WERI-Rb-1 (cell line): ENCODE measurements at regions not wholly inside any gene's neighbourhood (a gene's known extent, or its start where the extent isn't known, plus 50 kb on each side); places are given as distances from the start of the nearest gene placed in this dataset.

Experiments
- DNase-seq: peaks from one replicate; pipeline ENCODE4 v3.0.0-alpha.2; 2020
- H3K27ac ChIP-seq: fragments of 250-450 bp; sonication (Bioruptor Pico); 2 replicates; pipeline ENCODE4 v1.5.1; 2020; ENCODE audit warnings: mild to moderate bottlenecking, moderate library complexity
- H3K27me3 ChIP-seq: fragments of 250-450 bp; sonication (Bioruptor Pico); 2 replicates; pipeline ENCODE4 v1.5.1; 2021; ENCODE audit warnings: mild to moderate bottlenecking, low read depth, moderate library complexity; ENCODE audit not compliant: insufficient read depth, severe bottlenecking
- H3K36me3 ChIP-seq: fragments of 250-450 bp; sonication (Bioruptor Pico); 2 replicates; pipeline ENCODE4 v1.5.1; 2020; ENCODE audit warnings: mild to moderate bottlenecking, moderate library complexity
- H3K4me3 ChIP-seq: 2 replicates; pipeline ENCODE4 v1.5.1; 2011; ENCODE audit warnings: low read depth, mild to moderate bottlenecking, control low read depth, low read length
- H3K9me3 ChIP-seq: fragments of 250-450 bp; sonication (Bioruptor Pico); 2 replicates; pipeline ENCODE4 v1.5.1; 2021; ENCODE audit warnings: mild to moderate bottlenecking, moderate library complexity; ENCODE audit not compliant: severe bottlenecking
- CTCF ChIP-seq: IDR thresholded peaks from 2 replicates; pipeline ENCODE4 v1.5.1; 2011; ENCODE audit warnings: low read depth, mild to moderate bottlenecking, control low read depth, inconsistent platforms, low read length

GRCh38 chr1:2886631-2887030 is 85.1 kb upstream of the TTC34 start:
- no peaks in the 10 kb centered on the region for H3K27me3 ChIP-seq
- no peaks in the 10 kb centered on the region for H3K9me3 ChIP-seq
- H3K27ac ChIP-seq: no peak overlapping the region
- H3K36me3 ChIP-seq: no peaks in the 10 kb centered on the region
- no peak for TF ChIP-seq CTCF
- DNase-seq: no peak
- no peak overlapping the region for H3K4me3 ChIP-seq

GRCh38 chr1:2887941-2888855 is 86.7 kb upstream of the TTC34 start:
- no peaks in the 10 kb centered on the region for H3K27me3 ChIP-seq
- no peak overlapping the region for H3K4me3 ChIP-seq
- no peaks in the 10 kb centered on the region for H3K36me3 ChIP-seq
- no peak for TF ChIP-seq CTCF
- H3K9me3 ChIP-seq: no peaks in the 10 kb centered on the region
- no peak overlapping the region for H3K27ac ChIP-seq
- no peak for DNase-seq

- Histone ChIP-seq H3K9me3 (no peaks in the 10 kb centered on the region), H3K4me3 (no peak overlapping the region), H3K36me3 (no peaks in the 10 kb centered on the region), H3K27me3 (no peaks in the 10 kb centered on the region), H3K27ac (no peak overlapping the region)
- TF ChIP-seq CTCF: no peak
- DNase-seq: peak; percentile 30
Observed at GRCh38 chr1:2890221-2890850, 88.8 kb upstream of the TTC34 start.

GRCh38 chr1:2891923-2892448 is 90.5 kb upstream of the TTC34 start:
- Histone ChIP-seq H3K36me3 (no peaks in the 10 kb centered on the region), H3K9me3 (peaks cover 3% of the 10 kb centered on the region), H3K4me3 (no peak overlapping the region), H3K27ac (no peak overlapping the region), H3K27me3 (no peaks in the 10 kb centered on the region)
- TF ChIP-seq CTCF: no peak
- no peak for DNase-seq

- Histone ChIP-seq H3K27ac (no peak overlapping the region), H3K4me3 (no peak overlapping the region), H3K36me3 (no peaks in the 10 kb centered on the region), H3K27me3 (no peaks in the 10 kb centered on the region), H3K9me3 (peaks cover 3% of the 10 kb centered on the region)
- no peak for TF ChIP-seq CTCF
- no peak for DNase-seq
Observed at GRCh38 chr1:2893473-2894120, 92.1 kb upstream of the TTC34 start.
